H9 (cell line): ENCODE measurements at regions not wholly inside any gene's neighbourhood (a gene's known extent, or its start where the extent isn't known, plus 50 kb on each side); places are given as distances from the start of the nearest gene placed in this dataset.

ENCODE experiments used
- DNase-seq: peaks from one replicate; pipeline ENCODE4 v3.0.0-alpha.2; 2017
- H2AFZ ChIP-seq: one replicate; pipeline ENCODE4 v1.6.1; 2013; ENCODE audit warnings: mild to moderate bottlenecking, low read length, control low read depth, moderate library complexity
- H2AK5ac ChIP-seq: 2 replicates; pipeline ENCODE4 v1.6.1; 2013; ENCODE audit warnings: low read length, control low read depth, mixed read lengths; ENCODE audit not compliant: insufficient read length
- H2BK120ac ChIP-seq: one replicate; pipeline ENCODE4 v1.6.1; 2013; ENCODE audit warnings: low read depth, mild to moderate bottlenecking, low read length, control low read depth, inconsistent platforms; ENCODE audit not compliant: poor library complexity, severe bottlenecking
- H2BK12ac ChIP-seq: 2 replicates; pipeline ENCODE4 v1.6.1; 2013; ENCODE audit warnings: low read length, control low read depth, mixed read lengths, low read depth; ENCODE audit not compliant: insufficient read length
- H2BK15ac ChIP-seq: 2 replicates; pipeline ENCODE4 v1.6.1; 2013; ENCODE audit warnings: low read depth, low read length, control low read depth
- H2BK20ac ChIP-seq: one replicate; pipeline ENCODE4 v1.6.1; 2013; ENCODE audit warnings: low read depth, mild to moderate bottlenecking, low read length, control low read depth, inconsistent platforms; ENCODE audit not compliant: poor library complexity, severe bottlenecking
- H2BK5ac ChIP-seq: 2 replicates; pipeline ENCODE4 v1.6.1; 2013; ENCODE audit warnings: low read length, control low read depth, mixed read lengths; ENCODE audit not compliant: insufficient read length
- H3K14ac ChIP-seq: 2 replicates; pipeline ENCODE4 v1.6.1; 2013; ENCODE audit warnings: low read length, control low read depth; ENCODE audit not compliant: insufficient read depth
- H3K18ac ChIP-seq: 2 replicates; pipeline ENCODE4 v1.6.1; 2013; ENCODE audit warnings: low read depth, mild to moderate bottlenecking, mixed read lengths, low read length, control low read depth; ENCODE audit not compliant: insufficient read length
- H3K23ac ChIP-seq: 2 replicates; pipeline ENCODE4 v1.6.1; 2013; ENCODE audit warnings: low read length, control low read depth, mixed read lengths, low read depth; ENCODE audit not compliant: insufficient read length
- H3K23me2 ChIP-seq: 2 replicates; pipeline ENCODE4 v1.6.1; 2013; ENCODE audit warnings: low read depth, mild to moderate bottlenecking, mixed read lengths, low read length, control low read depth; ENCODE audit not compliant: insufficient read length, poor library complexity, severe bottlenecking
- H3K27ac ChIP-seq: 2 replicates; pipeline ENCODE4 v1.5.1; 2013; ENCODE audit warnings: low read length, control low read depth, mixed read lengths, low read depth; ENCODE audit not compliant: insufficient read length
- H3K27me3 ChIP-seq: 2 replicates; pipeline ENCODE4 v1.6.1; 2013; ENCODE audit warnings: low read length, control low read depth, inconsistent platforms; ENCODE audit not compliant: insufficient read depth
- H3K4ac ChIP-seq: 2 replicates; pipeline ENCODE4 v1.6.1; 2013; ENCODE audit warnings: low read depth, mild to moderate bottlenecking, control low read depth, inconsistent platforms, low read length, moderate library complexity
- H3K4me1 ChIP-seq: 2 replicates; pipeline ENCODE4 v1.6.1; 2013; ENCODE audit warnings: low read length, control low read depth, inconsistent platforms; ENCODE audit not compliant: insufficient read depth
- H3K4me2 ChIP-seq: 2 replicates; pipeline ENCODE4 v1.6.1; 2013; ENCODE audit warnings: low read length, control low read depth, mixed read lengths; ENCODE audit not compliant: insufficient read length, insufficient read depth
- H3K56ac ChIP-seq: 2 replicates; pipeline ENCODE4 v1.6.1; 2013; ENCODE audit warnings: low read depth, mild to moderate bottlenecking, mixed read lengths, low read length, control low read depth; ENCODE audit not compliant: insufficient read length
- H3K79me1 ChIP-seq: 2 replicates; pipeline ENCODE4 v1.6.1; 2013; ENCODE audit warnings: low read depth, mild to moderate bottlenecking, moderate library complexity, low read length, control low read depth, inconsistent platforms; ENCODE audit not compliant: insufficient read depth, poor library complexity, severe bottlenecking
- H3K79me2 ChIP-seq: 2 replicates; pipeline ENCODE4 v1.6.1; 2013; ENCODE audit warnings: low read length, control low read depth, inconsistent platforms; ENCODE audit not compliant: insufficient read depth
- H3K9ac ChIP-seq: 2 replicates; pipeline ENCODE4 v1.6.1; 2013; ENCODE audit warnings: low read length, control low read depth, mixed read lengths; ENCODE audit not compliant: insufficient read length; ENCODE audit errors: extremely low read depth
- H3K9me3 ChIP-seq: one replicate; pipeline ENCODE4 v1.6.1; 2013; ENCODE audit warnings: low read depth, low read length, inconsistent platforms; ENCODE audit not compliant: control insufficient read depth
- H3T11ph ChIP-seq: one replicate; pipeline ENCODE4 v1.6.1; 2013; ENCODE audit warnings: mild to moderate bottlenecking, low read length, control low read depth, inconsistent platforms
- H4K20me1 ChIP-seq: one replicate; pipeline ENCODE4 v1.6.1; 2013; ENCODE audit not compliant: control insufficient read depth, insufficient read length, insufficient read depth
- H4K5ac ChIP-seq: 2 replicates; pipeline ENCODE4 v1.6.1; 2013; ENCODE audit warnings: low read depth, mild to moderate bottlenecking, mixed read lengths, low read length, control low read depth; ENCODE audit not compliant: insufficient read length
- H4K8ac ChIP-seq: replicated peaks from 2 replicates; pipeline ENCODE4 v1.6.1; 2013; ENCODE audit warnings: low read length, control low read depth, mixed read lengths, low read depth; ENCODE audit not compliant: insufficient read length
- H4K91ac ChIP-seq: 2 replicates; pipeline ENCODE4 v1.6.1; 2013; ENCODE audit warnings: low read depth, mild to moderate bottlenecking, moderate library complexity, mixed read lengths, low read length, control low read depth; ENCODE audit not compliant: insufficient read length
- H3K27ac Mint-ChIP-seq, 3 experiments: 2 replicates in 2 of 3; 3 replicates in 1 of 3; pipeline ENCODE4 v1.8.0; 2020 to 2021; ENCODE audit warnings: mixed read lengths in 3 of 3, mild to moderate bottlenecking in 1 of 3, moderate library complexity in 1 of 3
- H3K27me3 Mint-ChIP-seq: 2 replicates; pipeline ENCODE4 v1.8.0; 2021; ENCODE audit warnings: low read depth, mild to moderate bottlenecking, moderate library complexity, mixed read lengths
- H3K36me3 Mint-ChIP-seq, 3 experiments: 2 replicates in 2 of 3; 3 replicates in 1 of 3; pipeline ENCODE4 v1.8.0; 2020 to 2021; ENCODE audit warnings: low read depth in 3 of 3, mixed read lengths in 3 of 3; ENCODE audit not compliant: insufficient read depth in 1 of 3
- H3K4me1 Mint-ChIP-seq, 2 experiments: 2 replicates each; pipeline ENCODE4 v1.8.0; 2020; ENCODE audit warnings: mixed read lengths in 2 of 2
- H3K4me3 Mint-ChIP-seq, 2 experiments: 2 replicates in 1 of 2; 3 replicates in 1 of 2; pipeline ENCODE4 v1.8.0; 2020 to 2021; ENCODE audit warnings: mild to moderate bottlenecking in 2 of 2, mixed read lengths in 2 of 2, moderate library complexity in 1 of 2
- H3K9me3 Mint-ChIP-seq, 2 experiments: 2 replicates in 1 of 2; 3 replicates in 1 of 2; pipeline ENCODE4 v1.8.0; 2020; ENCODE audit warnings: mild to moderate bottlenecking in 2 of 2, mixed read lengths in 2 of 2, moderate library complexity in 1 of 2
- CTCF ChIP-seq: fragments of 200-600 bp; sonication (generic); conservative IDR thresholded peaks from 3 replicates; pipeline ENCODE4 v1.8.0; 2021; ENCODE audit warnings: antibody characterized with exemption, mild to moderate bottlenecking
- WGBS: extraction: QIAGEN DNeasy Blood & Tissue Kit; methylation state at CpG from one replicate; pipeline ENCODE4 v1.1.7; 2013; ENCODE audit warnings: missing lambda C conversion rate, low lambda C conversion rate, mixed read lengths; ENCODE audit not compliant: insufficient read length; ENCODE audit errors: extremely low coverage; 5-methylcytosine and 5-hydroxymethylcytosine counted together

GRCh38 chr3:140809316-140809715, 131.5 kb downstream of the TRIM42 start:
- H3K27me3 Mint-ChIP-seq: no peaks in the 10 kb centered on the region
- H3K27ac Mint-ChIP-seq: no peak overlapping the region
- Histone ChIP-seq H3K79me2 (no peaks in the 10 kb centered on the region), H3K9me3 (no peaks in the 10 kb centered on the region), H3T11ph (no peak overlapping the region), H3K4ac (no peak overlapping the region), H3K27ac (no peak overlapping the region), H3K79me1 (no peaks in the 10 kb centered on the region), H3K4me2 (no peak overlapping the region), H3K27me3 (no peaks in the 10 kb centered on the region), H4K20me1 (no peaks in the 10 kb centered on the region), H3K56ac (no peak overlapping the region), H2BK20ac (no peak overlapping the region), H3K23ac (no peak overlapping the region), H4K8ac (no peak overlapping the region), H2AK5ac (no peak overlapping the region), H2BK12ac (no peak overlapping the region), H3K18ac (no peak overlapping the region), H3K14ac (no peak overlapping the region), H3K23me2 (no peaks in the 10 kb centered on the region), H4K5ac (no peak overlapping the region), H2BK15ac (no peak overlapping the region), H3K9ac (no peak overlapping the region), H2BK5ac (no peak overlapping the region), H4K91ac (no peak overlapping the region), H3K4me1 (no peaks in the 10 kb centered on the region), H2BK120ac (no peak overlapping the region), H2AFZ (no peak overlapping the region)
- H3K4me3 Mint-ChIP-seq: no peak overlapping the region
- no CpG with 5 or more reads among the region's 2 CpGs for WGBS
- peaks cover 0 to 8% (median 7%) of the 10 kb centered on the region in 3 experiments; a peak in 5 of 7 replicates for H3K36me3 Mint-ChIP-seq
- H3K9me3 Mint-ChIP-seq: peaks cover 12 to 16% of the 10 kb centered on the region in 2 experiments
- H3K4me1 Mint-ChIP-seq: peaks cover 9% of the 10 kb centered on the region in 2 experiments
- TF ChIP-seq CTCF: no peak
- no peak for DNase-seq
